ENCODE measurements at regions not wholly inside any gene's neighbourhood (a gene's known extent, or its start where the extent isn't known, plus 50 kb on each side); places are given as distances from the start of the nearest gene placed in this dataset.

- TF ChIP-seq EP300 (IDR thresholded peaks at IDR 0.05) (no peak), CTCF (IDR thresholded peaks at IDR 0.05) (no peak)
Observed at GRCh38 chr9:135356796-135357195, 122.8 kb upstream of the PPP1R26 start.
